ENCODE measurements at regions not wholly inside any gene's neighbourhood (a gene's known extent, or its start where the extent isn't known, plus 50 kb on each side); places are given as distances from the start of the nearest gene placed in this dataset.
A peak's percentile ranks its signal among the peaks of the same experiment; 100 is the strongest.
"Not testable (repeated sequence)": the region's sequence is repeated elsewhere in the genome, so short reads cannot be mapped to it uniquely, and the experiment has no call there.

GRCh38 chr3:72162649-72163184, 377.8 kb upstream of the PROK2 start:
- no peak for DNase-seq

- DNase-seq = no peak
Observed at GRCh38 chr3:72161881-72162595, 377.1 kb upstream of the PROK2 start.

GRCh38 chr3:72161285-72161684, 376.3 kb upstream of the PROK2 start:
- not testable (repeated sequence) for DNase-seq

- no peak for DNase-seq
Observed at GRCh38 chr3:72160351-72160750, 375.4 kb upstream of the PROK2 start.

- DNase-seq = no peak
Observed at GRCh38 chr3:72159487-72159886, 374.5 kb upstream of the PROK2 start.

- DNase-seq = peak; percentile 36
Observed at GRCh38 chr3:72158639-72159326, 373.8 kb upstream of the PROK2 start.

GRCh38 chr3:72157748-72158638, 373.0 kb upstream of the PROK2 start:
- no peak for DNase-seq

GRCh38 chr3:72155391-72156064, 370.6 kb upstream of the PROK2 start:
- DNase-seq = no peak

- DNase-seq = no peak
Observed at GRCh38 chr3:72154391-72155335, 369.7 kb upstream of the PROK2 start.

GRCh38 chr3:72153477-72154314, 368.7 kb upstream of the PROK2 start:
- DNase-seq = no peak

- DNase-seq = peak; percentile 48
Observed at GRCh38 chr3:72152551-72153476, 367.9 kb upstream of the PROK2 start.

- no peak for DNase-seq
Observed at GRCh38 chr3:72151465-72152238, 366.7 kb upstream of the PROK2 start.

- no peak for DNase-seq
Observed at GRCh38 chr3:72150634-72151412, 365.9 kb upstream of the PROK2 start.

GRCh38 chr3:72149645-72150300, 364.8 kb upstream of the PROK2 start:
- no peak for DNase-seq

- no peak for DNase-seq
Observed at GRCh38 chr3:72147600-72147999, 362.7 kb upstream of the PROK2 start.

- no peak for DNase-seq
Observed at GRCh38 chr3:72145506-72146380, 360.8 kb upstream of the PROK2 start.
